Endothelial cell of umbilical vein (primary cell): ENCODE measurements at regions not wholly inside any gene's neighbourhood (a gene's known extent, or its start where the extent isn't known, plus 50 kb on each side); places are given as distances from the start of the nearest gene placed in this dataset. TPM values are rescaled to one million over a fixed set of nuclear protein-coding genes. Genes with fewer than 3 reads are reported as not detected.

ENCODE experiments used
- small RNA-seq: library from RNA; depleted of rRNA; stranded (forward); fragments of <200 nt; gene quantifications from one replicate; pipeline ENCODE3, GENCODE V24; 2012; ENCODE audit warnings: low replicate concordance, low read depth; ENCODE audit not compliant: insufficient read depth, insufficient read length

Small RNA genes lying in the stretch of these regions (small RNA-seq; reads per million reads assigned to genes)
- not detected for gene AL161932.1
- gene RNU7-22P, result not detected
